OCI-LY7 (cell line): ENCODE measurements at regions not wholly inside any gene's neighbourhood (a gene's known extent, or its start where the extent isn't known, plus 50 kb on each side); places are given as distances from the start of the nearest gene placed in this dataset.

Experiments
- BruUV-seq: library from RNA; stranded (reverse); fragments of 400-500 nt; replicated peaks from 2 replicates; lab custom pipeline; 2021; lab: Mats Ljungman, UMichigan
- CTCF ChIA-PET: fragments of 300-600 bp; sonication (Branson Sonifier 250); formaldehyde crosslinking; loops from one replicate; lab custom pipeline; 2022; ENCODE audit warnings: antibody characterized with exemption; ENCODE audit not compliant: unreplicated experiment; lab: Charles Lee
- POLR2A ChIA-PET: fragments of 300-600 bp; sonication (Branson Sonifier 250); formaldehyde crosslinking; loops from one replicate; lab custom pipeline; 2022; ENCODE audit warnings: antibody characterized with exemption; lab: Charles Lee
- DNase-seq: peaks from one replicate; pipeline ENCODE4 v3.0.0-alpha.2; 2015; ENCODE audit warnings: low spot score
- H2AFZ ChIP-seq: fragments of 200-600 bp; sonication (generic), shearing (Covaris generic); 2 replicates; pipeline ENCODE4 v1.6.1; 2014; ENCODE audit warnings: mild to moderate bottlenecking, antibody characterized with exemption, low read length, moderate library complexity
- H3K27ac ChIP-seq: fragments of 200-600 bp; sonication (generic); 2 replicates; pipeline ENCODE4 v1.5.1; 2014; ENCODE audit warnings: mixed run types, low read depth, mild to moderate bottlenecking, moderate library complexity, low read length, inconsistent platforms; ENCODE audit not compliant: poor library complexity, severe bottlenecking
- H3K36me3 ChIP-seq: fragments of 200-600 bp; sonication (generic); 2 replicates; pipeline ENCODE4 v1.6.1; 2014; ENCODE audit warnings: mild to moderate bottlenecking, antibody characterized with exemption, low read length, moderate library complexity, mixed read lengths; ENCODE audit not compliant: insufficient read depth
- H3K4me1 ChIP-seq: fragments of 200-600 bp; sonication (generic); 2 replicates; pipeline ENCODE4 v1.5.1; 2014; ENCODE audit warnings: mild to moderate bottlenecking, low read length; ENCODE audit not compliant: insufficient read depth, poor library complexity, severe bottlenecking
- H3K4me2 ChIP-seq: fragments of 200-600 bp; sonication (generic); 2 replicates; pipeline ENCODE4 v1.6.1; 2014; ENCODE audit warnings: mild to moderate bottlenecking, low read length
- H3K4me3 ChIP-seq: fragments of 200-600 bp; sonication (generic); 2 replicates; pipeline ENCODE4 v1.5.1; 2014; ENCODE audit warnings: mild to moderate bottlenecking, low read depth, low read length; ENCODE audit not compliant: poor library complexity, severe bottlenecking
- H3K79me2 ChIP-seq: fragments of 200-600 bp; sonication (generic); 2 replicates; pipeline ENCODE4 v1.6.1; 2016; ENCODE audit warnings: low read depth, mild to moderate bottlenecking, low read length, moderate library complexity, mixed read lengths; ENCODE audit not compliant: insufficient read depth
- H3K9me2 ChIP-seq: fragments of 200-600 bp; sonication (generic); 2 replicates; pipeline ENCODE4 v1.6.1; 2016; ENCODE audit warnings: mild to moderate bottlenecking, low read length, mixed read lengths; ENCODE audit not compliant: insufficient read depth
- H3K9me3 ChIP-seq: fragments of 200-600 bp; sonication (generic); 2 replicates; pipeline ENCODE4 v1.6.1; 2014; ENCODE audit warnings: mild to moderate bottlenecking, mixed run types, low read length, mixed read lengths
- H4K20me1 ChIP-seq: fragments of 200-600 bp; sonication (generic); 2 replicates; pipeline ENCODE4 v1.6.1; 2014; ENCODE audit warnings: mild to moderate bottlenecking, antibody characterized with exemption, low read length, moderate library complexity, mixed read lengths; ENCODE audit not compliant: insufficient read depth
- EZH2phosphoT487 ChIP-seq: fragments of 200-600 bp; sonication (generic); IDR thresholded peaks from 2 replicates; pipeline ENCODE4 v1.6.1; 2018; ENCODE audit warnings: low read depth, borderline replicate concordance, mild to moderate bottlenecking, mixed run types, antibody characterized with exemption, low read length, moderate library complexity, mixed read lengths
- intact Hi-C: fragments of 100-400 bp; cut with micrococcal nuclease; formaldehyde crosslinking; loops from one replicate; pipeline ENCODE4 v1.10.0; 2022; ENCODE audit not compliant: unreplicated experiment
- TF ChIP-seq, protein P1 (sequence below): fragments of 200-600 bp; sonication (generic); conservative IDR thresholded peaks from 2 replicates; pipeline ENCODE4 v1.5.1; 2014; ENCODE audit warnings: mild to moderate bottlenecking, antibody characterized with exemption, low read length, moderate library complexity, mixed read lengths

- CTCF ChIA-PET = no interaction called here
These were observed 709.9 kb downstream of the TFAP2A start for GRCh38 chr6:9704989-9705388.

GRCh38 chr6:9702914-9703313 lies 712.0 kb downstream of the TFAP2A start:
- Histone ChIP-seq H3K9me2 (no peaks in the 10 kb centered on the region), H4K20me1 (no peaks in the 10 kb centered on the region), H3K4me1 (no peaks in the 10 kb centered on the region), H3K79me2 (no peaks in the 10 kb centered on the region), H3K9me3 (no peaks in the 10 kb centered on the region), H2AFZ (no peak overlapping the region), H3K4me2 (no peak overlapping the region), H3K27ac (no peak overlapping the region), H3K36me3 (no peaks in the 10 kb centered on the region), H3K4me3 (no peak overlapping the region)
- POLR2A ChIA-PET = no interaction called here
- TF ChIP-seq, protein P1, sequence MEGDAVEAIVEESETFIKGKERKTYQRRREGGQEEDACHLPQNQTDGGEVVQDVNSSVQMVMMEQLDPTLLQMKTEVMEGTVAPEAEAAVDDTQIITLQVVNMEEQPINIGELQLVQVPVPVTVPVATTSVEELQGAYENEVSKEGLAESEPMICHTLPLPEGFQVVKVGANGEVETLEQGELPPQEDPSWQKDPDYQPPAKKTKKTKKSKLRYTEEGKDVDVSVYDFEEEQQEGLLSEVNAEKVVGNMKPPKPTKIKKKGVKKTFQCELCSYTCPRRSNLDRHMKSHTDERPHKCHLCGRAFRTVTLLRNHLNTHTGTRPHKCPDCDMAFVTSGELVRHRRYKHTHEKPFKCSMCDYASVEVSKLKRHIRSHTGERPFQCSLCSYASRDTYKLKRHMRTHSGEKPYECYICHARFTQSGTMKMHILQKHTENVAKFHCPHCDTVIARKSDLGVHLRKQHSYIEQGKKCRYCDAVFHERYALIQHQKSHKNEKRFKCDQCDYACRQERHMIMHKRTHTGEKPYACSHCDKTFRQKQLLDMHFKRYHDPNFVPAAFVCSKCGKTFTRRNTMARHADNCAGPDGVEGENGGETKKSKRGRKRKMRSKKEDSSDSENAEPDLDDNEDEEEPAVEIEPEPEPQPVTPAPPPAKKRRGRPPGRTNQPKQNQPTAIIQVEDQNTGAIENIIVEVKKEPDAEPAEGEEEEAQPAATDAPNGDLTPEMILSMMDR = no peak
- TF ChIP-seq EZH2phosphoT487 = no peak
- intact Hi-C loops = no loop called here
- BruUV-seq = no TSS peak
- DNase-seq = no peak
- CTCF ChIA-PET = no interaction called here

More at GRCh38 chr6:9704989-9705388, 709.9 kb downstream of the TFAP2A start:
- H3K4me1 ChIP-seq = no peaks in the 10 kb centered on the region
- H3K9me3 ChIP-seq = no peaks in the 10 kb centered on the region
- POLR2A ChIA-PET = no interaction called here
- no peaks in the 10 kb centered on the region for H3K79me2 ChIP-seq
- no TSS peak for BruUV-seq
- no peaks in the 10 kb centered on the region for H4K20me1 ChIP-seq
- H3K4me2 ChIP-seq = no peak overlapping the region
- H3K36me3 ChIP-seq = no peaks in the 10 kb centered on the region
- no peak overlapping the region for H3K27ac ChIP-seq
- intact Hi-C loops = no loop called here
- TF ChIP-seq, protein P1 = no peak
- no peak for TF ChIP-seq EZH2phosphoT487
- H3K9me2 ChIP-seq = no peaks in the 10 kb centered on the region
- no peak overlapping the region for H3K4me3 ChIP-seq
- DNase-seq = no peak
- no peak overlapping the region for H2AFZ ChIP-seq

- Histone ChIP-seq H3K4me3 (no peak overlapping the region), H3K4me2 (no peak overlapping the region), H3K36me3 (no peaks in the 10 kb centered on the region), H4K20me1 (no peaks in the 10 kb centered on the region), H3K4me1 (no peaks in the 10 kb centered on the region), H3K27ac (no peak overlapping the region), H3K9me3 (no peaks in the 10 kb centered on the region), H3K79me2 (no peaks in the 10 kb centered on the region), H3K9me2 (no peaks in the 10 kb centered on the region), H2AFZ (no peak overlapping the region)
- ChIA-PET POLR2A (no interaction called here), CTCF (no interaction called here)
- DNase-seq = no peak
- TF ChIP-seq, protein P1 = no peak
- no peak for TF ChIP-seq EZH2phosphoT487
- intact Hi-C loops = no loop called here
- BruUV-seq = no TSS peak
These were observed 715.0 kb downstream of the TFAP2A start for GRCh38 chr6:9699888-9700287.
